Fibroblast of pulmonary artery (primary cell): ENCODE measurements at regions not wholly inside any gene's neighbourhood (a gene's known extent, or its start where the extent isn't known, plus 50 kb on each side); places are given as distances from the start of the nearest gene placed in this dataset.

Experiments used
- DNase-seq: peaks from one replicate; pipeline ENCODE4 v3.0.0-alpha.2; 2010; ENCODE audit warnings: low read depth
- H3K4me3 ChIP-seq: replicated peaks from 2 replicates; pipeline ENCODE4 v1.5.1; 2011; ENCODE audit warnings: low read depth, mild to moderate bottlenecking, control low read depth, low read length, moderate library complexity
- CTCF ChIP-seq: IDR thresholded peaks from 2 replicates; pipeline ENCODE4 v1.5.1; 2011; ENCODE audit warnings: mild to moderate bottlenecking, control low read depth, low read length, inconsistent platforms; ENCODE audit errors: missing control alignments

DNA sequence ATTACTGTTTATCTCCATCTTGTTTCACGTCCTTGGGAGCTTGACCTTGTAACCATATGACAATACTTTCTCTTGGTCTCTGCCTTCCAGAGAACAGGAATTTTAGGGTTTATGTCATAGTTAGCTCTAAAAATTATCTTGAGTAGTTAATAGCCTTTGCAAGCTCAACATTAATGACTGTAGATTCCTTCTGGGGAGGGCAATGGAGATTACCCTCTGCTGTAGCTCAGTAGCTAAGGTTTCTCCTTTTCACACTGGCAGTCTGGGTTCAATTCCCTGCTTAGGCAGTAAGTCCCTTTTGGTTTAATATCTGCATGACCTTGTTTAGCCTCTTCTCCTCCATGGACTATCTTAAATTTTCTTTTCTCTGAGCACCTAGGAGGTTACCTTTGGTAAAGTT lies 181.7 kb upstream of the GPR101 start:
- no peak for TF ChIP-seq CTCF

GRCh38 chrX:137212078-137212632 lies 178.4 kb upstream of the GPR101 start:
- no peak for TF ChIP-seq CTCF
- no peak overlapping the region for H3K4me3 ChIP-seq
- no peak for DNase-seq

More for the DNA sequence above, 181.7 kb upstream of the GPR101 start:
- H3K4me3 ChIP-seq, result no peak overlapping the region
- DNase-seq, result no peak

- H3K4me3 ChIP-seq, result no peak overlapping the region
These were observed 164.2 kb upstream of the GPR101 start for GRCh38 chrX:137198040-137198439.

GRCh38 chrX:137195991-137196390 lies 162.2 kb upstream of the GPR101 start:
- peak; percentile 1 for DNase-seq
- no peak for TF ChIP-seq CTCF
- no peak overlapping the region for H3K4me3 ChIP-seq

More at GRCh38 chrX:137198040-137198439, 164.2 kb upstream of the GPR101 start:
- no peak for TF ChIP-seq CTCF
- DNase-seq, result no peak

DNA sequence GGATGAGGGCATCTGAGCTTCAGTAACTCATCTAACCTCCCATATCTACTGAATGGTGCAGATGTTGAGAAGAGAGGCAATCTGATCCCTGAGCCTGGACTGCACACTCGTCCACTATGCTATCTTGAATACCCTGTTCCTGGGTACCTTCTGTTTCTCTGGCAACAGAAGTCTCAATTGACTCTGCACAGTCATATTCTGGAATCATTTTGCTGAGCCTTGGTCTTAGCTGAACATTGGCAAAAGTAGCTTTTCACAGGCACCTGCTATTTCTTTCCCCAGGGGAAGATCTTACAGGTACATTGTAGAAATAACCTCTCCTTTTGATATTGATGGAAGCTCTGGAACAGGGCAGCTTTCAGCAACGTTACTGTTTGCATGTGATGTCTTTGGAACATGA lies 161.5 kb upstream of the GPR101 start:
- no peak overlapping the region for H3K4me3 ChIP-seq
- TF ChIP-seq CTCF, result no peak
- no peak for DNase-seq

GRCh38 chrX:137194164-137194563 lies 160.4 kb upstream of the GPR101 start:
- DNase-seq, result peak; percentile 21
- no peak overlapping the region for H3K4me3 ChIP-seq
- peak; percentile 30 for TF ChIP-seq CTCF

- TF ChIP-seq CTCF, result no peak
- DNase-seq, result no peak
- H3K4me3 ChIP-seq, result no peak overlapping the region
These were observed 153.7 kb upstream of the GPR101 start for GRCh38 chrX:137187540-137187939.
